ENCODE measurements at regions not wholly inside any gene's neighbourhood (a gene's known extent, or its start where the extent isn't known, plus 50 kb on each side); places are given as distances from the start of the nearest gene placed in this dataset.

DNA sequence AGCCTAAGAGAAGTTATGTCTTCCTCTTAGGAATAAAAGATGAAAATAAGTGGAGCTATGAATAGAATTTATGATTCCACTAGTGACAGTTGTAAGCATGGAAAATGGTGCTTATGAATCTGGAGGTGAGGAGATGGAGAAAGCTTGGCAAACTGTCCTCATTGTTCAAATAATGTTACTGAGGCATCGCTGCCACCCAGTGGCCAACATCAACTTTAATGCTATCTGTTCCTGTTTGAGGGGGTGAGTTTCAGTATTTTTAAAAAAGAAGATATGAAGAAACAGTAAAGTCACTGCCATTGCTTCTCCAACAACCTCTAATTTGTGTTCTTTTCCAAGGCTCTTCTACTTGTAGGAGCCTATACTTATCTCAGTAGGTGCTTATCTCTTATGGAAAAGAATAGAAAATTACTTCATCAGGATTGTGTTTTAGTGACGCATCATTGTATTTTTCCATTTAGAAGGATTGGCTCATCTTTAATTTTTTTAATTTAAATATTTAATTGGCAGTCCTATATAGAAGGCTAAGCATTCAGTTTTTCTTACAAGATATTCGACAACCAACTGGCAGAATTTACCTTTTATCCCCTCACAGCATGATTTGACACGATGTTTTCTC lies 260.4 kb upstream of the P2RY1 start:
- Mint-ChIP-seq H3K36me3 (ENCODE audit: insufficient read depth, unreplicated experiment) (no peaks in the 10 kb centered on the region), H3K27ac (ENCODE audit: low read depth, unreplicated experiment) (no peak overlapping the region), H3K4me3 (ENCODE audit: unreplicated experiment) (no peak overlapping the region), H3K27me3 (ENCODE audit: insufficient read depth, unreplicated experiment) (no peaks in the 10 kb centered on the region), H3K4me1 (ENCODE audit: insufficient read depth, unreplicated experiment) (no peaks in the 10 kb centered on the region), H3K9me3 (ENCODE audit: unreplicated experiment) (no peaks in the 10 kb centered on the region)
- CTCF ChIA-PET = interaction anchor here (0.5 to 2.4 kb wide), 23 partner anchors 9 to 1576 kb away, joined by 3 to 18 read pairs (median 4); partner anchors contain the start of gene P2RY1
- BruUV-seq (replicated peaks) = no TSS peak
- POLR2A ChIA-PET = interaction anchor here (0.7 to 1.0 kb wide), 2 partner anchors 239 to 782 kb away, joined by 3 read pairs; no protein-coding TSS in a partner anchor
- TF ChIP-seq, protein P1, sequence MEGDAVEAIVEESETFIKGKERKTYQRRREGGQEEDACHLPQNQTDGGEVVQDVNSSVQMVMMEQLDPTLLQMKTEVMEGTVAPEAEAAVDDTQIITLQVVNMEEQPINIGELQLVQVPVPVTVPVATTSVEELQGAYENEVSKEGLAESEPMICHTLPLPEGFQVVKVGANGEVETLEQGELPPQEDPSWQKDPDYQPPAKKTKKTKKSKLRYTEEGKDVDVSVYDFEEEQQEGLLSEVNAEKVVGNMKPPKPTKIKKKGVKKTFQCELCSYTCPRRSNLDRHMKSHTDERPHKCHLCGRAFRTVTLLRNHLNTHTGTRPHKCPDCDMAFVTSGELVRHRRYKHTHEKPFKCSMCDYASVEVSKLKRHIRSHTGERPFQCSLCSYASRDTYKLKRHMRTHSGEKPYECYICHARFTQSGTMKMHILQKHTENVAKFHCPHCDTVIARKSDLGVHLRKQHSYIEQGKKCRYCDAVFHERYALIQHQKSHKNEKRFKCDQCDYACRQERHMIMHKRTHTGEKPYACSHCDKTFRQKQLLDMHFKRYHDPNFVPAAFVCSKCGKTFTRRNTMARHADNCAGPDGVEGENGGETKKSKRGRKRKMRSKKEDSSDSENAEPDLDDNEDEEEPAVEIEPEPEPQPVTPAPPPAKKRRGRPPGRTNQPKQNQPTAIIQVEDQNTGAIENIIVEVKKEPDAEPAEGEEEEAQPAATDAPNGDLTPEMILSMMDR (IDR thresholded peaks at IDR 0.05; ENCODE audit: unreplicated experiment) = peak; percentile 42
- intact Hi-C loops (cut with micrococcal nuclease) = loop anchor here (1.0 to 10.0 kb wide), 3 partner anchors 100 to 502 kb away; no protein-coding TSS in a partner anchor
- peak; percentile 69 for DNase-seq (ENCODE audit: unreplicated experiment)

GRCh38 chr3:152578769-152579168 lies 256.2 kb upstream of the P2RY1 start:
- no peak for DNase-seq (ENCODE audit: unreplicated experiment)
- H3K4me1 Mint-ChIP-seq (ENCODE audit: insufficient read depth, unreplicated experiment) = no peaks in the 10 kb centered on the region
- TF ChIP-seq, protein P1 (IDR thresholded peaks at IDR 0.05; ENCODE audit: unreplicated experiment) = no peak
- ChIA-PET CTCF (no interaction called here), POLR2A (interaction anchor here (0.6 kb wide), 1 partner anchor 78 kb away, joined by 3 read pairs; no protein-coding TSS in a partner anchor)
- intact Hi-C loops (cut with micrococcal nuclease) = loop anchor here (10.0 kb wide), 1 partner anchor 386 kb away; no protein-coding TSS in a partner anchor
- BruUV-seq (replicated peaks) = no TSS peak
- no peaks in the 10 kb centered on the region for H3K27me3 Mint-ChIP-seq (ENCODE audit: insufficient read depth, unreplicated experiment)
- no peak overlapping the region for H3K27ac Mint-ChIP-seq (ENCODE audit: low read depth, unreplicated experiment)
- no peaks in the 10 kb centered on the region for H3K9me3 Mint-ChIP-seq (ENCODE audit: unreplicated experiment)
- no peak overlapping the region for H3K4me3 Mint-ChIP-seq (ENCODE audit: unreplicated experiment)
- H3K36me3 Mint-ChIP-seq (ENCODE audit: insufficient read depth, unreplicated experiment) = no peaks in the 10 kb centered on the region

- no peak overlapping the region for H3K27ac Mint-ChIP-seq (ENCODE audit: low read depth, unreplicated experiment)
- ChIA-PET POLR2A (no interaction called here), CTCF (no interaction called here)
- no peaks in the 10 kb centered on the region for H3K36me3 Mint-ChIP-seq (ENCODE audit: insufficient read depth, unreplicated experiment)
- no peaks in the 10 kb centered on the region for H3K4me1 Mint-ChIP-seq (ENCODE audit: insufficient read depth, unreplicated experiment)
- no peak overlapping the region for H3K4me3 Mint-ChIP-seq (ENCODE audit: unreplicated experiment)
- no peak for DNase-seq (ENCODE audit: unreplicated experiment)
- no TSS peak for BruUV-seq (replicated peaks)
- intact Hi-C loops (cut with micrococcal nuclease) = no loop called here
- TF ChIP-seq, protein P1 (IDR thresholded peaks at IDR 0.05; ENCODE audit: unreplicated experiment) = no peak
- no peaks in the 10 kb centered on the region for H3K9me3 Mint-ChIP-seq (ENCODE audit: unreplicated experiment)
- H3K27me3 Mint-ChIP-seq (ENCODE audit: insufficient read depth, unreplicated experiment) = no peaks in the 10 kb centered on the region
Observed at GRCh38 chr3:152581951-152582350, 253.0 kb upstream of the P2RY1 start.

DNA sequence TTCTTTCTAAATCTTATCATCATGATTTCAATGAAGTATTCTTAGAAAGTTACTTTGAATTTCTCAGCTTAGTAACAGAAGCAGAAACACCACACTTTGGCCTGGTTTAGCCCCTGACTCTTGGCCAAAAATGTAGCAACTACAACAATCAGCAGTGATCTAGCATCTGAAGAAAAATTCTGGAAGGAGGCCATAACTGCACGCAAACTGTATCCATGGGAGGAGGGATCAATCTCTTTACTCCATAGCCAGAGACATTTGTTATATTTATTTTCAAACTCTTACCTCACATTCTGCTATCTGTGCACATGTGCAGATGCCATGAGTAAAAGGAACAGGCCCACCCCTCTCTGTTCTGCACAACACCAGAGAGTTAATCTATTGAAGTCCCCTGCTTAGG lies 251.0 kb upstream of the P2RY1 start:
- POLR2A ChIA-PET = no interaction called here
- BruUV-seq (replicated peaks) = no TSS peak
- intact Hi-C loops (cut with micrococcal nuclease) = no loop called here
- CTCF ChIA-PET = interaction anchor here (0.8 to 1.3 kb wide), 3 partner anchors 9 to 26 kb away, joined by 3 to 5 read pairs (median 4); no protein-coding TSS in a partner anchor
- Mint-ChIP-seq H3K4me1 (ENCODE audit: insufficient read depth, unreplicated experiment) (no peaks in the 10 kb centered on the region), H3K4me3 (ENCODE audit: unreplicated experiment) (no peak overlapping the region), H3K36me3 (ENCODE audit: insufficient read depth, unreplicated experiment) (no peaks in the 10 kb centered on the region), H3K27ac (ENCODE audit: low read depth, unreplicated experiment) (no peak overlapping the region), H3K27me3 (ENCODE audit: insufficient read depth, unreplicated experiment) (no peaks in the 10 kb centered on the region), H3K9me3 (ENCODE audit: unreplicated experiment) (no peaks in the 10 kb centered on the region)
- TF ChIP-seq, protein P1 (IDR thresholded peaks at IDR 0.05; ENCODE audit: unreplicated experiment) = no peak
- DNase-seq (ENCODE audit: unreplicated experiment) = no peak
